Left ventricle myocardium inferior (tissue), 1 donor: ENCODE measurements at regions not wholly inside any gene's neighbourhood (a gene's known extent, or its start where the extent isn't known, plus 50 kb on each side); places are given as distances from the start of the nearest gene placed in this dataset.

Experiments used
- DNase-seq: peaks from one replicate; pipeline ENCODE4 v3.0.0-alpha.2; 2020
- H3K27ac ChIP-seq: fragments of 200-600 bp; replicated peaks from 2 replicates; pipeline ENCODE4 v1.8.0; 2021
- H3K27me3 ChIP-seq: fragments of 200-600 bp; 2 replicates; pipeline ENCODE4 v1.8.0; 2021; ENCODE audit warnings: low read depth
- H3K36me3 ChIP-seq: fragments of 200-600 bp; 2 replicates; pipeline ENCODE4 v1.8.0; 2021
- H3K4me1 ChIP-seq: fragments of 200-600 bp; 2 replicates; pipeline ENCODE4 v1.8.0; 2021
- H3K4me3 ChIP-seq: fragments of 200-600 bp; 2 replicates; pipeline ENCODE4 v1.8.0; 2021; ENCODE audit warnings: mild to moderate bottlenecking, moderate library complexity
- H3K9me3 ChIP-seq: fragments of 200-600 bp; replicated peaks from 2 replicates; pipeline ENCODE4 v1.8.0; 2021
- intact Hi-C: fragments of 100-400 bp; cut with micrococcal nuclease; formaldehyde crosslinking; loops from one replicate; pipeline ENCODE4 v1.11.0; 2022
- TF ChIP-seq, protein P1 (sequence below): fragments of 200-600 bp; IDR thresholded peaks from 2 replicates; pipeline ENCODE4 v1.8.0; 2021; ENCODE audit warnings: antibody characterized with exemption, mild to moderate bottlenecking, borderline replicate concordance
- donor health status: DM: no; HTN: yes; CAD: no; lungs with severe emphysema.

DNA sequence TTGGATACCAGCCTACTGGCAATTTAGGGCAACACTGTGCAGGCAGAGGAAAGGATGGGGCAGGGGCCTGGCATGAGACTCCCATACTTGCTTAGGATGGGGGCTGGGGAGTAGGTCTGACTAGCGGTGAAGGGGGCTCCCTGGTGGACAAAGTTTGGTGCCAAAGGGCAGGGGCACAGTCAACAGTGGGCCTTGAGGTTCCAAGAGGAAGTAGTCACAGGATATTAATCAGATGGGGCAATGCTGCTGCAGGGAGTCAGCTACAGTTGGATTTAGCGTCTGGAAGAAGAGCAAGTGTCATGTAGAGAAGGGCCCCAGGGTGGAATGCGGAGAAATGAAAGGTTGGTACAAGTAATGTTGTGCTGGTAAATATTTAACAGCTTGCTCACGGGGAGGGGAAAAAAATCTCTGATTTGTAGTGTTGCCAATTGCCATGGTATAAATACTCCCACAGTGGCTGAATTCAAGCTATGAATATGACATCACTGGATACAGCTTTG, 139.4 kb downstream of the PJA1 start:
- intact Hi-C loops = no loop called here

DNA sequence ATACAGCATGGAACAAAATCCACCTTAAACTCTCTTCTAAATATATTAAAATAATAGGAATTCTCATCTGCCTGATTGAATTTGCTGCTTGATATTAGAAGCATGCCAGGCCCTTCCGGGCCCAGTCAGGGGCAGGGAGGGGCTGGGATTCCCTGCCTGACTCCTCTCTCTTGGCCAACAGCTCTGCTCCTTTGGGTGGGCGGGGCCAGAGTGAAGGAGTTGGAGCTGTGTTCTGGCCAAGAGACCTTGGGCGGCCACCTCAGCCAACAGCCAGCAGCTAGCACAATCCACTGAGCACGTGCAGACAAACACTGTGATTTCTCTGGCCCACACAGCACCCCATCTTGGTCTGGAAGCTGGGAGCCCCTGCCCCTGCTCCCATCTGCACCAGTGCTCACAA, 140.3 kb downstream of the PJA1 start:
- H3K4me1 ChIP-seq = peaks cover 33% of the 10 kb centered on the region
- DNase-seq = peak; percentile 78
- H3K27me3 ChIP-seq = no peaks in the 10 kb centered on the region
- H3K36me3 ChIP-seq = no peaks in the 10 kb centered on the region
- intact Hi-C loops = no loop called here
- peak overlapping the region; percentile 67 for H3K27ac ChIP-seq
- H3K4me3 ChIP-seq = no peak overlapping the region
- TF ChIP-seq, protein P1, sequence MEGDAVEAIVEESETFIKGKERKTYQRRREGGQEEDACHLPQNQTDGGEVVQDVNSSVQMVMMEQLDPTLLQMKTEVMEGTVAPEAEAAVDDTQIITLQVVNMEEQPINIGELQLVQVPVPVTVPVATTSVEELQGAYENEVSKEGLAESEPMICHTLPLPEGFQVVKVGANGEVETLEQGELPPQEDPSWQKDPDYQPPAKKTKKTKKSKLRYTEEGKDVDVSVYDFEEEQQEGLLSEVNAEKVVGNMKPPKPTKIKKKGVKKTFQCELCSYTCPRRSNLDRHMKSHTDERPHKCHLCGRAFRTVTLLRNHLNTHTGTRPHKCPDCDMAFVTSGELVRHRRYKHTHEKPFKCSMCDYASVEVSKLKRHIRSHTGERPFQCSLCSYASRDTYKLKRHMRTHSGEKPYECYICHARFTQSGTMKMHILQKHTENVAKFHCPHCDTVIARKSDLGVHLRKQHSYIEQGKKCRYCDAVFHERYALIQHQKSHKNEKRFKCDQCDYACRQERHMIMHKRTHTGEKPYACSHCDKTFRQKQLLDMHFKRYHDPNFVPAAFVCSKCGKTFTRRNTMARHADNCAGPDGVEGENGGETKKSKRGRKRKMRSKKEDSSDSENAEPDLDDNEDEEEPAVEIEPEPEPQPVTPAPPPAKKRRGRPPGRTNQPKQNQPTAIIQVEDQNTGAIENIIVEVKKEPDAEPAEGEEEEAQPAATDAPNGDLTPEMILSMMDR = no peak
- no peaks in the 10 kb centered on the region for H3K9me3 ChIP-seq

More for the DNA sequence above, 139.4 kb downstream of the PJA1 start:
- Histone ChIP-seq H3K36me3 (no peaks in the 10 kb centered on the region), H3K9me3 (no peaks in the 10 kb centered on the region), H3K4me3 (no peak overlapping the region), H3K27me3 (no peaks in the 10 kb centered on the region), H3K4me1 (peaks cover 33% of the 10 kb centered on the region), H3K27ac (no peak overlapping the region)
- DNase-seq = no peak
- TF ChIP-seq, protein P1 = no peak

DNA sequence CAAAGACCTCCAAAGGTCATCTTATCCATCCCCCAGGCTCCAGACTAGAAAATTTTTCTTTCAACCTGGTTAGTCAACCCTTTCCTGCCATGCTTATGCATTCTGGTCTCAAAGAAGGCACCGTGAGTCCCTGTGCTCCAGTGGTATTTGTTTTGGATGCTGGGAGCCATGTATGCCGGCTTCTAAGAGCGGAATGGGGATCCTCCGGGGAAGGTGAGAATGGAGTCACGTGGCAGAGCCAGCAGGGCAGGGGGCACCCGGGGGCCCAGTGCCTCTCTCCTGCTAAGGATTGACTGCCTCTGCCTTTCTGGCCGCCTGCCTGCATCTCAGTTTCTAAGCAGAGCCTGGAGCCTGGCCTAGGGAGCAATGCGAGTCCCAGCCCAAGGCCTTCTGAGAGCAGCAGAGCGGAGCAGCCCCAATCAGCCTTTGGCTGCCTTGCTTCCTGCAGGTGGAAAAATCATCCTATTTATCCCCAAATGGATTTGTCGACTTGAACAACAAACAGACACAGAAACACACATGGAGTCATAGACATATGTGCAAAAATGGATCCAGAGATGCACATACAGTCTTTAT, 141.0 kb downstream of the PJA1 start:
- Histone ChIP-seq H3K9me3 (no peaks in the 10 kb centered on the region), H3K27ac (peak overlapping the region; percentile 67), H3K27me3 (no peaks in the 10 kb centered on the region), H3K4me3 (no peak overlapping the region), H3K4me1 (peaks cover 38% of the 10 kb centered on the region), H3K36me3 (no peaks in the 10 kb centered on the region)
- DNase-seq = no peak
- intact Hi-C loops = no loop called here
- TF ChIP-seq, protein P1 = no peak

DNA sequence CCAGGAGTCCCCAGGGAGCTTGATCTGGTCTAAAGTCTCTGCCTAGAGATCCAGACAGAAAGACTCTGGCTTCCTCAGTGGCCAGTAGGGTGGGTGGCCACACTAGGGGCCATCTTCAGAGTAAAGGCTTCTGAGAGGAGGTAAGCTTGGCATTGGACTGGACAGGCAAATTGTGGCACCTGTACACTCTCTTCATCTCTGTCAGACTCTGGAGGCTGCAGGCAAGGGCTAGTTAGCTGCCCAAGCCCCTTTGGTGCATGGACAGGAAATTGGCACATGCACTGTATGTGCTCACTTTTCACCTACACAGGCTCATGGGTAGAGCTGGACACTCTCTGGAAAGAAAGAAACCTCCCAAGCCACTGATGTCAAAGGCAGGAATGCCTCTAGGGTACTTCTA, 142.8 kb downstream of the PJA1 start:
- H3K9me3 ChIP-seq = no peaks in the 10 kb centered on the region
- TF ChIP-seq, protein P1 = no peak
- H3K27ac ChIP-seq = no peak overlapping the region
- intact Hi-C loops = no loop called here
- H3K36me3 ChIP-seq = no peaks in the 10 kb centered on the region
- H3K4me3 ChIP-seq = no peak overlapping the region
- peaks cover 52% of the 10 kb centered on the region for H3K4me1 ChIP-seq
- H3K27me3 ChIP-seq = no peaks in the 10 kb centered on the region
- DNase-seq = no peak

DNA sequence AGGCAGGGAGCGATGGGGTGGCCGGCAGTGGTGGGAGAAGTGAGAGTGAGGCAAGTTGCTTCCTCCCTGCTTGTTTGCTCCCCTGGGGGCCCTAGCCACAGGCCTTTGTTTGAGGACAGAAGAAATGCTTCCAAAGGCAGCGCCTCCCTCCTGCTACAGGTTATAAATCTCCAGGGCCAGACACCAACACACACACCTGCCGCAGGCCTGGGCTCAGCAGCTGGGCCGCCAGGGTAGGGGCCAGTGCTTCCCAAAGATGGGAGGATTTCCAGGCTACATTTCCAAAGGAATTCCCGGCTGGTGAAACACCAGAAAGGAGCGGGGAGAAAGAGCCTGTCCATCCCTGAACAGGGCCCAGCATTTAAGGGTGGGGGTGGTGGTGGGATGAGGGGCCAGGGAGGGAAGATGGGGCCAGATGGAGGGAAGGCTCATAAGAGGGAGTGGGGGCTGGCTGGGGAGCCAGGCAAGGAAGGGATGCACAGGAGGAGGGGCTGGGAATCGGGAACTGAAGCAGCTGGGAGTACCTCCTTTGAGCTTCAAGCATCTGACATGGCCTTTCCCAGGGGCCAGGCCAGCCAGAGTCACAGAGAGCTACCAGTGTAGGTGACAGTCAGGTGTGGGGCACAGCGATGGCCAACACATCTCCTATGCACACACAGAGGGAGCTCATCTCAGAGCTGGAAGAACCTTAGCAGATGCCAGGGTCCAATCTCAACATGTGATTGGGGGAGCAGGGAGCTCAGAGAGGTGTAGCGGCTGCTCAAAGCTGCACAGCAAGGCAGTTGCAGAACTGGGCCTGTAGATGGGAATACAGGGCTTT, 143.9 kb downstream of the PJA1 start:
- TF ChIP-seq, protein P1 = no peak
- peaks cover 53% of the 10 kb centered on the region for H3K4me1 ChIP-seq
- H3K4me3 ChIP-seq = no peak overlapping the region
- no peak overlapping the region for H3K27ac ChIP-seq
- intact Hi-C loops = no loop called here
- no peaks in the 10 kb centered on the region for H3K27me3 ChIP-seq
- H3K36me3 ChIP-seq = no peaks in the 10 kb centered on the region
- H3K9me3 ChIP-seq = no peaks in the 10 kb centered on the region
- no peak for DNase-seq
